HEK293 (cell line): ENCODE measurements at regions not wholly inside any gene's neighbourhood (a gene's known extent, or its start where the extent isn't known, plus 50 kb on each side); places are given as distances from the start of the nearest gene placed in this dataset.

Source experiments
- SALL2 ChIP-seq: fragments of 450-650 bp; formaldehyde crosslinking; IDR thresholded peaks from 2 replicates; pipeline ENCODE4 v1.5.0; 2017; ENCODE audit warnings: missing biosample characterization, mild to moderate bottlenecking, missing genetic modification characterization, borderline replicate concordance
- SCRT1 ChIP-seq: fragments of 450-650 bp; formaldehyde crosslinking; IDR thresholded peaks from 2 replicates; pipeline ENCODE4 v1.5.1; 2016; ENCODE audit warnings: missing biosample characterization, missing genetic modification characterization, borderline replicate concordance
- SCRT2 ChIP-seq: fragments of 450-650 bp; formaldehyde crosslinking; IDR thresholded peaks from 2 replicates; pipeline ENCODE4 v1.5.1; 2016; ENCODE audit warnings: missing biosample characterization, missing genetic modification characterization
- SP3 ChIP-seq: fragments of 450-650 bp; formaldehyde crosslinking; IDR thresholded peaks from 2 replicates; pipeline ENCODE4 v1.5.1; 2016; ENCODE audit warnings: missing biosample characterization, missing genetic modification characterization
- SP7 ChIP-seq: fragments of 450-650 bp; formaldehyde crosslinking; IDR thresholded peaks from 2 replicates; pipeline ENCODE4 v1.5.1; 2016; ENCODE audit warnings: missing biosample characterization, missing genetic modification characterization
- YY1 ChIP-seq: fragments of 450-650 bp; formaldehyde crosslinking; IDR thresholded peaks from 2 replicates; pipeline ENCODE4 v1.5.1; 2018; ENCODE audit warnings: missing biosample characterization, missing genetic modification characterization
- ZNF138 ChIP-seq: fragments of 450-650 bp; formaldehyde crosslinking; IDR thresholded peaks from 2 replicates; pipeline ENCODE4 v1.5.1; 2016; ENCODE audit warnings: missing biosample characterization, missing genetic modification characterization, borderline replicate concordance
- ZNF157 ChIP-seq: fragments of 450-650 bp; formaldehyde crosslinking; IDR thresholded peaks from 2 replicates; pipeline ENCODE4 v1.5.1; 2016; ENCODE audit warnings: missing biosample characterization, missing genetic modification characterization
- ZNF202 ChIP-seq: fragments of 450-650 bp; formaldehyde crosslinking; IDR thresholded peaks from 2 replicates; pipeline ENCODE4 v1.5.1; 2016; ENCODE audit warnings: missing biosample characterization, missing genetic modification characterization, borderline replicate concordance
- ZNF214 ChIP-seq: fragments of 450-650 bp; formaldehyde crosslinking; IDR thresholded peaks from 2 replicates; pipeline ENCODE4 v1.5.1; 2017; ENCODE audit warnings: missing biosample characterization, mild to moderate bottlenecking, missing genetic modification characterization, borderline replicate concordance
- ZNF280D ChIP-seq: fragments of 450-650 bp; formaldehyde crosslinking; IDR thresholded peaks from 2 replicates; pipeline ENCODE4 v1.5.1; 2016; ENCODE audit warnings: missing biosample characterization, missing genetic modification characterization
- ZNF394 ChIP-seq: fragments of 450-650 bp; formaldehyde crosslinking; IDR thresholded peaks from 2 replicates; pipeline ENCODE4 v1.5.1; 2016; ENCODE audit warnings: missing biosample characterization, missing genetic modification characterization, mild to moderate bottlenecking, moderate library complexity, borderline replicate concordance
- ZNF521 ChIP-seq: fragments of 450-650 bp; formaldehyde crosslinking; IDR thresholded peaks from 2 replicates; pipeline ENCODE4 v1.5.1; 2017; ENCODE audit warnings: missing biosample characterization, mild to moderate bottlenecking, missing genetic modification characterization
- ZNF530 ChIP-seq: fragments of 450-650 bp; formaldehyde crosslinking; IDR thresholded peaks from 2 replicates; pipeline ENCODE4 v1.5.1; 2016; ENCODE audit warnings: low read depth, missing biosample characterization, missing genetic modification characterization
- ZNF548 ChIP-seq: fragments of 450-650 bp; formaldehyde crosslinking; IDR thresholded peaks from 2 replicates; pipeline ENCODE4 v1.5.1; 2016; ENCODE audit warnings: missing biosample characterization, missing genetic modification characterization
- ZNF555 ChIP-seq: fragments of 450-650 bp; formaldehyde crosslinking; conservative IDR thresholded peaks from 2 replicates; pipeline ENCODE4 v1.5.1; 2017; ENCODE audit warnings: missing biosample characterization, mild to moderate bottlenecking, missing genetic modification characterization, inconsistent platforms
- ZNF571 ChIP-seq: fragments of 450-650 bp; formaldehyde crosslinking; IDR thresholded peaks from 2 replicates; pipeline ENCODE4 v1.5.0; 2017; ENCODE audit warnings: missing biosample characterization, missing genetic modification characterization
- ZNF624 ChIP-seq: fragments of 450-650 bp; formaldehyde crosslinking; IDR thresholded peaks from 2 replicates; pipeline ENCODE4 v1.5.1; 2017; ENCODE audit warnings: missing biosample characterization, missing genetic modification characterization
- ZNF639 ChIP-seq: fragments of 450-650 bp; formaldehyde crosslinking; IDR thresholded peaks from 2 replicates; pipeline ENCODE4 v1.5.1; 2016; ENCODE audit warnings: missing biosample characterization, missing genetic modification characterization
- ZNF658 ChIP-seq: fragments of 450-650 bp; formaldehyde crosslinking; IDR thresholded peaks from 2 replicates; pipeline ENCODE4; 2016; ENCODE audit warnings: missing biosample characterization, missing genetic modification characterization
- ZNF776 ChIP-seq: fragments of 450-650 bp; formaldehyde crosslinking; IDR thresholded peaks from 2 replicates; pipeline ENCODE4 v1.5.0; 2017; ENCODE audit warnings: missing biosample characterization, missing genetic modification characterization, borderline replicate concordance
- ZNF843 ChIP-seq: fragments of 450-650 bp; formaldehyde crosslinking; IDR thresholded peaks from 2 replicates; pipeline ENCODE4 v1.5.1; 2016; ENCODE audit warnings: missing biosample characterization, missing genetic modification characterization
- TF ChIP-seq, protein P1 (sequence below): fragments of 450-650 bp; formaldehyde crosslinking; IDR thresholded peaks from 2 replicates; pipeline ENCODE4 v1.5.1; 2016; ENCODE audit warnings: missing biosample characterization, missing genetic modification characterization
- TF ChIP-seq, protein P2 (sequence below): fragments of 450-650 bp; IDR thresholded peaks from 2 replicates; pipeline ENCODE4 v1.5.1; 2018; ENCODE audit warnings: missing biosample characterization, missing genetic modification characterization
- TF ChIP-seq, protein P3 (sequence below): fragments of 450-650 bp; formaldehyde crosslinking; IDR thresholded peaks from 2 replicates; pipeline ENCODE4 v1.5.1; 2016; ENCODE audit warnings: missing biosample characterization, missing genetic modification characterization, borderline replicate concordance
- TF ChIP-seq, protein P4 (sequence below): fragments of 450-650 bp; formaldehyde crosslinking; IDR thresholded peaks from 2 replicates; pipeline ENCODE4 v1.5.1; 2017; ENCODE audit warnings: missing biosample characterization, missing genetic modification characterization

GRCh38 chr16:85220125-85220839, 108.0 kb upstream of the CIBAR2 start (continued):
- TF ChIP-seq, protein P1, sequence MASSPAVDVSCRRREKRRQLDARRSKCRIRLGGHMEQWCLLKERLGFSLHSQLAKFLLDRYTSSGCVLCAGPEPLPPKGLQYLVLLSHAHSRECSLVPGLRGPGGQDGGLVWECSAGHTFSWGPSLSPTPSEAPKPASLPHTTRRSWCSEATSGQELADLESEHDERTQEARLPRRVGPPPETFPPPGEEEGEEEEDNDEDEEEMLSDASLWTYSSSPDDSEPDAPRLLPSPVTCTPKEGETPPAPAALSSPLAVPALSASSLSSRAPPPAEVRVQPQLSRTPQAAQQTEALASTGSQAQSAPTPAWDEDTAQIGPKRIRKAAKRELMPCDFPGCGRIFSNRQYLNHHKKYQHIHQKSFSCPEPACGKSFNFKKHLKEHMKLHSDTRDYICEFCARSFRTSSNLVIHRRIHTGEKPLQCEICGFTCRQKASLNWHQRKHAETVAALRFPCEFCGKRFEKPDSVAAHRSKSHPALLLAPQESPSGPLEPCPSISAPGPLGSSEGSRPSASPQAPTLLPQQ (tag by site-specific recombination), result peak; percentile 43; the same call in 1 of the 2 replicates
- no peak for TF ChIP-seq ZNF280D
- no peak for TF ChIP-seq ZNF555
- peak; percentile 31; the same call in 1 of the 2 replicates for TF ChIP-seq SP7
- TF ChIP-seq ZNF202 (tag by site-specific recombination), result no peak
- TF ChIP-seq ZNF571, result no peak
- no peak for TF ChIP-seq ZNF548
- TF ChIP-seq ZNF394, result no peak
- TF ChIP-seq, protein P2, sequence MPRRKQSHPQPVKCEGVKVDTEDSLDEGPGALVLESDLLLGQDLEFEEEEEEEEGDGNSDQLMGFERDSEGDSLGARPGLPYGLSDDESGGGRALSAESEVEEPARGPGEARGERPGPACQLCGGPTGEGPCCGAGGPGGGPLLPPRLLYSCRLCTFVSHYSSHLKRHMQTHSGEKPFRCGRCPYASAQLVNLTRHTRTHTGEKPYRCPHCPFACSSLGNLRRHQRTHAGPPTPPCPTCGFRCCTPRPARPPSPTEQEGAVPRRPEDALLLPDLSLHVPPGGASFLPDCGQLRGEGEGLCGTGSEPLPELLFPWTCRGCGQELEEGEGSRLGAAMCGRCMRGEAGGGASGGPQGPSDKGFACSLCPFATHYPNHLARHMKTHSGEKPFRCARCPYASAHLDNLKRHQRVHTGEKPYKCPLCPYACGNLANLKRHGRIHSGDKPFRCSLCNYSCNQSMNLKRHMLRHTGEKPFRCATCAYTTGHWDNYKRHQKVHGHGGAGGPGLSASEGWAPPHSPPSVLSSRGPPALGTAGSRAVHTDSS (tag by site-specific recombination), result no peak
- no peak for TF ChIP-seq ZNF138 (tag by site-specific recombination)
- no peak for TF ChIP-seq ZNF639 (tag by site-specific recombination)
- TF ChIP-seq ZNF157 (tag by site-specific recombination), result no peak
- TF ChIP-seq SALL2 (tag by site-specific recombination), result no peak
- no peak for TF ChIP-seq ZNF214 (tag by site-specific recombination)
- no peak for TF ChIP-seq ZNF521 (tag by site-specific recombination)
- no peak for TF ChIP-seq ZNF530 (tag by site-specific recombination)
- TF ChIP-seq YY1 (tag by site-specific recombination), result no peak
- peak; percentile 91 for TF ChIP-seq SCRT2
- TF ChIP-seq, protein P3, sequence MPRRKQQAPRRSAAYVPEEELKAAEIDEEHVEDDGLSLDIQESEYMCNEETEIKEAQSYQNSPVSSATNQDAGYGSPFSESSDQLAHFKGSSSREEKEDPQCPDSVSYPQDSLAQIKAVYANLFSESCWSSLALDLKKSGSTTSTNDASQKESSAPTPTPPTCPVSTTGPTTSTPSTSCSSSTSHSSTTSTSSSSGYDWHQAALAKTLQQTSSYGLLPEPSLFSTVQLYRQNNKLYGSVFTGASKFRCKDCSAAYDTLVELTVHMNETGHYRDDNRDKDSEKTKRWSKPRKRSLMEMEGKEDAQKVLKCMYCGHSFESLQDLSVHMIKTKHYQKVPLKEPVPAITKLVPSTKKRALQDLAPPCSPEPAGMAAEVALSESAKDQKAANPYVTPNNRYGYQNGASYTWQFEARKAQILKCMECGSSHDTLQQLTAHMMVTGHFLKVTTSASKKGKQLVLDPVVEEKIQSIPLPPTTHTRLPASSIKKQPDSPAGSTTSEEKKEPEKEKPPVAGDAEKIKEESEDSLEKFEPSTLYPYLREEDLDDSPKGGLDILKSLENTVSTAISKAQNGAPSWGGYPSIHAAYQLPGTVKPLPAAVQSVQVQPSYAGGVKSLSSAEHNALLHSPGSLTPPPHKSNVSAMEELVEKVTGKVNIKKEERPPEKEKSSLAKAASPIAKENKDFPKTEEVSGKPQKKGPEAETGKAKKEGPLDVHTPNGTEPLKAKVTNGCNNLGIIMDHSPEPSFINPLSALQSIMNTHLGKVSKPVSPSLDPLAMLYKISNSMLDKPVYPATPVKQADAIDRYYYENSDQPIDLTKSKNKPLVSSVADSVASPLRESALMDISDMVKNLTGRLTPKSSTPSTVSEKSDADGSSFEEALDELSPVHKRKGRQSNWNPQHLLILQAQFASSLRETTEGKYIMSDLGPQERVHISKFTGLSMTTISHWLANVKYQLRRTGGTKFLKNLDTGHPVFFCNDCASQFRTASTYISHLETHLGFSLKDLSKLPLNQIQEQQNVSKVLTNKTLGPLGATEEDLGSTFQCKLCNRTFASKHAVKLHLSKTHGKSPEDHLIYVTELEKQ (tag by site-specific recombination), result no peak
- no peak for TF ChIP-seq SP3 (tag by site-specific recombination)
- TF ChIP-seq, protein P4, sequence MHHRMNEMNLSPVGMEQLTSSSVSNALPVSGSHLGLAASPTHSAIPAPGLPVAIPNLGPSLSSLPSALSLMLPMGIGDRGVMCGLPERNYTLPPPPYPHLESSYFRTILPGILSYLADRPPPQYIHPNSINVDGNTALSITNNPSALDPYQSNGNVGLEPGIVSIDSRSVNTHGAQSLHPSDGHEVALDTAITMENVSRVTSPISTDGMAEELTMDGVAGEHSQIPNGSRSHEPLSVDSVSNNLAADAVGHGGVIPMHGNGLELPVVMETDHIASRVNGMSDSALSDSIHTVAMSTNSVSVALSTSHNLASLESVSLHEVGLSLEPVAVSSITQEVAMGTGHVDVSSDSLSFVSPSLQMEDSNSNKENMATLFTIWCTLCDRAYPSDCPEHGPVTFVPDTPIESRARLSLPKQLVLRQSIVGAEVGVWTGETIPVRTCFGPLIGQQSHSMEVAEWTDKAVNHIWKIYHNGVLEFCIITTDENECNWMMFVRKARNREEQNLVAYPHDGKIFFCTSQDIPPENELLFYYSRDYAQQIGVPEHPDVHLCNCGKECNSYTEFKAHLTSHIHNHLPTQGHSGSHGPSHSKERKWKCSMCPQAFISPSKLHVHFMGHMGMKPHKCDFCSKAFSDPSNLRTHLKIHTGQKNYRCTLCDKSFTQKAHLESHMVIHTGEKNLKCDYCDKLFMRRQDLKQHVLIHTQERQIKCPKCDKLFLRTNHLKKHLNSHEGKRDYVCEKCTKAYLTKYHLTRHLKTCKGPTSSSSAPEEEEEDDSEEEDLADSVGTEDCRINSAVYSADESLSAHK, result no peak; the same call in 1 of the 2 replicates
- no peak for TF ChIP-seq ZNF776
- TF ChIP-seq SCRT1 (tag by site-specific recombination), result 0 out of 2 replicates have a peak, but pooled peaks have one; percentile 8
- no peak for TF ChIP-seq ZNF658 (tag by site-specific recombination)
- peak; percentile 66; the same call in 1 of the 2 replicates for TF ChIP-seq ZNF843 (tag by site-specific recombination)
- no peak for TF ChIP-seq ZNF624 (tag by site-specific recombination)
